Glomerular endothelial cell (primary cell): ENCODE measurements at regions not wholly inside any gene's neighbourhood (a gene's known extent, or its start where the extent isn't known, plus 50 kb on each side); places are given as distances from the start of the nearest gene placed in this dataset.
"Not testable (repeated sequence)": the region's sequence is repeated elsewhere in the genome, so short reads cannot be mapped to it uniquely, and the experiment has no call there.

Experiments used
- DNase-seq: peaks from one replicate; pipeline ENCODE4 v3.0.0-alpha.2; 2011; ENCODE audit warnings: low read depth, low spot score; ENCODE audit errors: extremely low read depth

- DNase-seq = no peak
These were observed 661.3 kb downstream of the RPL10L start for GRCh38 chr14:45990252-45990651.

GRCh38 chr14:45976001-45976400, 675.6 kb downstream of the RPL10L start:
- DNase-seq = no peak

GRCh38 chr14:45972416-45972815, 679.2 kb downstream of the RPL10L start:
- DNase-seq = no peak

- no peak for DNase-seq
These were observed 681.0 kb downstream of the RPL10L start for GRCh38 chr14:45970621-45971020.

- DNase-seq = no peak
These were observed 683.5 kb downstream of the RPL10L start for GRCh38 chr14:45968037-45968436.

GRCh38 chr14:45949479-45949878, 696.5 kb upstream of the MIS18BP1 start:
- DNase-seq = no peak

GRCh38 chr14:45947830-45948229, 694.8 kb upstream of the MIS18BP1 start:
- DNase-seq = no peak

- DNase-seq = no peak
These were observed 693.2 kb upstream of the MIS18BP1 start for GRCh38 chr14:45946251-45946650.

- no peak for DNase-seq
These were observed 687.3 kb upstream of the MIS18BP1 start for GRCh38 chr14:45940318-45940717.

- DNase-seq = no peak
These were observed 686.6 kb upstream of the MIS18BP1 start for GRCh38 chr14:45939572-45939971.

GRCh38 chr14:45919995-45920394, 667.0 kb upstream of the MIS18BP1 start:
- DNase-seq = not testable (repeated sequence)

GRCh38 chr14:45916340-45916953, 663.4 kb upstream of the MIS18BP1 start:
- DNase-seq = no peak

GRCh38 chr14:45907782-45908181, 654.8 kb upstream of the MIS18BP1 start:
- DNase-seq = no peak

- DNase-seq = no peak
These were observed 653.3 kb upstream of the MIS18BP1 start for GRCh38 chr14:45906257-45906656.

- no peak for DNase-seq
These were observed 652.7 kb upstream of the MIS18BP1 start for GRCh38 chr14:45905672-45906071.

- no peak for DNase-seq
These were observed 651.3 kb upstream of the MIS18BP1 start for GRCh38 chr14:45904314-45904713.

- no peak for DNase-seq
These were observed 649.2 kb upstream of the MIS18BP1 start for GRCh38 chr14:45902241-45902640.

GRCh38 chr14:45897439-45897838, 644.4 kb upstream of the MIS18BP1 start:
- DNase-seq = no peak

- DNase-seq = no peak
These were observed 640.1 kb upstream of the MIS18BP1 start for GRCh38 chr14:45893127-45893526.

- DNase-seq = no peak
These were observed 638.5 kb upstream of the MIS18BP1 start for GRCh38 chr14:45891417-45892080.

- not testable (repeated sequence) for DNase-seq
These were observed 635.8 kb upstream of the MIS18BP1 start for GRCh38 chr14:45888766-45889285.

- DNase-seq = no peak
These were observed 625.0 kb upstream of the MIS18BP1 start for GRCh38 chr14:45877981-45878380.
